ENCODE measurements at regions not wholly inside any gene's neighbourhood (a gene's known extent, or its start where the extent isn't known, plus 50 kb on each side); places are given as distances from the start of the nearest gene placed in this dataset.

GRCh38 chr7:16135658-16136057 is 285.7 kb downstream of the CRPPA start:
- Histone ChIP-seq H3K27me3 (ENCODE audit: control insufficient read depth, insufficient read depth, low read length) (no peaks in the 10 kb centered on the region), H4K20me1 (ENCODE audit: insufficient read depth, low read length) (no peaks in the 10 kb centered on the region), H3K4ac (ENCODE audit: low read depth, low read length) (no peak overlapping the region), H3K9me3 (ENCODE audit: control insufficient read depth, insufficient read depth, low read length) (no peaks in the 10 kb centered on the region), H3K4me3 (ENCODE audit: insufficient read depth, low read depth, low read length) (no peak overlapping the region), H3K9ac (ENCODE audit: low read depth, low read length) (no peak overlapping the region), H2AK5ac (ENCODE audit: low read depth, low read length) (no peak overlapping the region), H3K18ac (ENCODE audit: low read depth, low read length) (no peak overlapping the region), H3K23ac (ENCODE audit: low read depth, low read length) (no peak overlapping the region), H2BK20ac (ENCODE audit: low read depth, low read length) (no peak overlapping the region), H4K5ac (ENCODE audit: low read depth, low read length) (no peak overlapping the region), H3K4me2 (ENCODE audit: low read depth, low read length) (no peak overlapping the region), H4K8ac (ENCODE audit: low read depth in 2 of 2, low read length in 2 of 2) (no peak overlapping the region), H4K91ac (ENCODE audit: insufficient read depth, low read depth, low read length) (no peak overlapping the region), H3K14ac (replicated peaks; ENCODE audit: low read depth, low read length) (no peak overlapping the region), H2BK15ac (ENCODE audit: low read depth, low read length) (no peak overlapping the region), H3K9me1 (ENCODE audit: insufficient read depth, low read length) (no peaks in the 10 kb centered on the region), H3K36me3 (ENCODE audit: control insufficient read depth, insufficient read depth, low read length) (no peaks in the 10 kb centered on the region), H2AK9ac (replicated peaks; ENCODE audit: low read depth, low read length, poor library complexity) (no peak overlapping the region), H2BK5ac (ENCODE audit: low read depth, low read length, poor library complexity, severe bottlenecking) (no peak overlapping the region), H3K79me1 (ENCODE audit: low read depth in 1 of 2, low read length in 2 of 2) (no peaks in the 10 kb centered on the region), H2AFZ (replicated peaks; ENCODE audit: low read length, poor library complexity) (no peak overlapping the region), H2BK120ac (ENCODE audit: low read depth, low read length) (no peak overlapping the region), H3K27ac (ENCODE audit: insufficient read depth, low read length) (no peak overlapping the region), H3K56ac (ENCODE audit: extremely low read depth, insufficient read depth, low read length) (no peak overlapping the region), H3K4me1 (ENCODE audit: control insufficient read depth, insufficient read depth, low read length) (peaks cover 2% of the 10 kb centered on the region)
- DNase-seq: no peak
- no peak for ATAC-seq (ENCODE audit: low read depth)
- CTCF ChIA-PET: no interaction called here
- TF ChIP-seq POLR2A (IDR thresholded peaks at IDR 0.05; ENCODE audit: low read depth, low read length) (no peak), RCOR1 (IDR thresholded peaks at IDR 0.05; ENCODE audit: insufficient replicate concordance, low read length) (no peak), BHLHE40 (IDR thresholded peaks at IDR 0.05; ENCODE audit: low read depth, low read length) (no peak), SMC3 (IDR thresholded peaks at IDR 0.05; ENCODE audit: low read depth, low read length) (no peak), CEBPB (IDR thresholded peaks at IDR 0.05; ENCODE audit: low read depth, low read length) (no peak), MAFK (IDR thresholded peaks at IDR 0.05; ENCODE audit: low read depth, low read length) (no peak)
- intact Hi-C loops (cut with micrococcal nuclease) (no loop called here), in situ Hi-C loops (cut with MboI; ENCODE audit: low sequenced_read_pairs) (no loop called here), dilution Hi-C loops (cut with HindIII; ENCODE audit: low sequenced_read_pairs, unreplicated experiment) (no loop called here)
- BruUV-seq (replicated peaks): no TSS peak
- POLR2A ChIA-PET (ENCODE audit: unreplicated experiment): no interaction called here
